ENCODE measurements at regions not wholly inside any gene's neighbourhood (a gene's known extent, or its start where the extent isn't known, plus 50 kb on each side); places are given as distances from the start of the nearest gene placed in this dataset.

GRCh38 chr3:66110840-66111239 lies 72.1 kb upstream of the MAGI1 start:
- TF ChIP-seq, protein P1, sequence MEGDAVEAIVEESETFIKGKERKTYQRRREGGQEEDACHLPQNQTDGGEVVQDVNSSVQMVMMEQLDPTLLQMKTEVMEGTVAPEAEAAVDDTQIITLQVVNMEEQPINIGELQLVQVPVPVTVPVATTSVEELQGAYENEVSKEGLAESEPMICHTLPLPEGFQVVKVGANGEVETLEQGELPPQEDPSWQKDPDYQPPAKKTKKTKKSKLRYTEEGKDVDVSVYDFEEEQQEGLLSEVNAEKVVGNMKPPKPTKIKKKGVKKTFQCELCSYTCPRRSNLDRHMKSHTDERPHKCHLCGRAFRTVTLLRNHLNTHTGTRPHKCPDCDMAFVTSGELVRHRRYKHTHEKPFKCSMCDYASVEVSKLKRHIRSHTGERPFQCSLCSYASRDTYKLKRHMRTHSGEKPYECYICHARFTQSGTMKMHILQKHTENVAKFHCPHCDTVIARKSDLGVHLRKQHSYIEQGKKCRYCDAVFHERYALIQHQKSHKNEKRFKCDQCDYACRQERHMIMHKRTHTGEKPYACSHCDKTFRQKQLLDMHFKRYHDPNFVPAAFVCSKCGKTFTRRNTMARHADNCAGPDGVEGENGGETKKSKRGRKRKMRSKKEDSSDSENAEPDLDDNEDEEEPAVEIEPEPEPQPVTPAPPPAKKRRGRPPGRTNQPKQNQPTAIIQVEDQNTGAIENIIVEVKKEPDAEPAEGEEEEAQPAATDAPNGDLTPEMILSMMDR (IDR thresholded peaks at IDR 0.05), result no peak
- H3K27ac ChIP-seq, result no peak overlapping the region
- no peak for DNase-seq (ENCODE audit: low spot score)
- no peak overlapping the region for H3K4me3 ChIP-seq

DNA sequence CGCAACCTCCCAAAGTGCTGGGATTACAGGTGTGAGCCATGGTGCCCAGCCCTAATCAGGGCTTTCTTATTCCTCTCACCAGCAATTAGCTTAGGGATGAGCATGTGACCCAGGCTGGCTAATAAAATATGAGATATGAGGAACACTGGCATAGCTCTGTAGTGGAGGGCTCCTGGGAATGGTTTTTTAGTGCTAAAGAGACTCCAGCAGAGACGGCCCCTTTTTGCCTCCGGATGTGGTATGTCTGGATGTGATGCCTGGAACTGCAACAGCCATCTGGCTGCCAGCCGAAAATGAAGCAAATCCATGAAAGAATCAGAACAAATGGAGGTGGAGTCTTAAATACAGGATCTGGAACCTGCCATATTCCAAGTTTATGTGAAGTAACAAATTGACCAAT lies 69.1 kb upstream of the MAGI1 start:
- Histone ChIP-seq H3K4me3 (no peak overlapping the region), H3K27ac (no peak overlapping the region)
- DNase-seq (ENCODE audit: low spot score), result no peak
- TF ChIP-seq, protein P1 (IDR thresholded peaks at IDR 0.05), result no peak

GRCh38 chr3:66106788-66107187 lies 68.1 kb upstream of the MAGI1 start:
- Histone ChIP-seq H3K27ac (no peak overlapping the region), H3K4me3 (no peak overlapping the region)
- TF ChIP-seq, protein P1 (IDR thresholded peaks at IDR 0.05), result no peak
- no peak for DNase-seq (ENCODE audit: low spot score)

DNA sequence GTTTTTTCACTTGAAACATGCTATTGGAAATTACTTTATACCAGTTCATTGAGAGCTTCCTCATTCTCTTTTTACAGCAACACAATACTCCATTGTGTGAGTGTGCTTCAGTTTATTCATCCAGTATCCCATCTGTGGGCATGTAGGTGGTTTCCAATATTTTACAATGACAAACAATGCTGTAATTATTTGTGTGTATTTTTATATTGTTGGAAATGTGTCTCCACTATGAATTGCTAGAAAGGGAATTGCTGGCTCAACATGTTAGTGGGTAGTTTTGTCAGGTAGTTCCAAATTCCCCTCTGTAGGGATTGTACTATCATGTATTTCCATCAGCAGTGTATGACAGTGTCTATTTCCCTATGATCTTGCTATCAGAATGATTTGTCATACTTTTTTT lies 65.8 kb upstream of the MAGI1 start:
- DNase-seq (ENCODE audit: low spot score), result no peak
- no peak overlapping the region for H3K27ac ChIP-seq
- H3K4me3 ChIP-seq, result no peak overlapping the region
- TF ChIP-seq, protein P1 (IDR thresholded peaks at IDR 0.05), result no peak

DNA sequence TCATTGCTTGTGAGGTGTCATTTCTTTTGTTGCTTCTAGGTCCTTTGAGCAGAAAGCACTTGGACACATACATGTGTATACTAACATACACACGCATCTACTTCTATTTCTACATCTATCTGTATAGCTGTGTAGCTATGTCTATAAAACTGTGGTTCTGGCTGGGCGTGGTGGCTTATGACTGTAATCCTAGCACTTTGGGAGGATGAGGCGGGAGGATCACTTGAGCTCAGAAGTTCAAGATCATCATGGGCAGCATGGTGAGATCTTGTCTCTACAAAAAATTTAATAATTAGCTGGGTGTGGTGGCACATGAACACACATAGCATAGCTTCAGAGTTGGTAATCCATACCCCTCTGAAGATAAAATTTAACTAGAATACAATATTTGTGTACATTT lies 65.0 kb upstream of the MAGI1 start:
- Histone ChIP-seq H3K4me3 (no peak overlapping the region), H3K27ac (no peak overlapping the region)
- TF ChIP-seq, protein P1 (IDR thresholded peaks at IDR 0.05), result no peak
- no peak for DNase-seq (ENCODE audit: low spot score)

GRCh38 chr3:66101901-66102300 lies 63.2 kb upstream of the MAGI1 start:
- no peak overlapping the region for H3K4me3 ChIP-seq
- TF ChIP-seq, protein P1 (IDR thresholded peaks at IDR 0.05), result no peak

DNA sequence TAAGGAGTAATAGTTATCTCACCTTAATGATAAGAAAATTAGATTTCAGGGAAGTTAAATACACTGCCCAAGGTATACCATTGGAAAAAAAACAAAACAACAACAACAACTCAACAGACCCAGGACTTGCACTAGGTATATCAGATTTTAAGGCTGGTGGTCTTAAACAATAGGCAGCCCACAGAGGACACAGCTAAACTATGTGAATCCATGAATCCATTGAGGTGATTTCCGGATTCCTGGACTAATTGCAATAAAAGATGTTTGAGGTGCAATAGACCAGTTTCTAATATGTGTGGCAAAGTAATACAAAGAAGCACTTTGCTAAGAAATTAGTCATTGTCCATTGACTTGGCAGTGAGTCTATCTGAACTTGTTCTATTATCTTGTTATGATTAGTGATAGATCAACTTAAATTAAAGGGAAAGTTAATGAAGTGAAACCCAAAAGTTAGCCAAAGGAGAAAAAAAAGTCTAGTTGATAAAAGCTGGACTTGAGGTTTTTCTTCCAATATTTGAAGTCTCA lies 60.9 kb upstream of the MAGI1 start:
- H3K4me3 ChIP-seq, result no peak overlapping the region
- TF ChIP-seq, protein P1 (IDR thresholded peaks at IDR 0.05), result no peak
- no peak for DNase-seq (ENCODE audit: low spot score)
- no peak overlapping the region for H3K27ac ChIP-seq

More at GRCh38 chr3:66101901-66102300, 63.2 kb upstream of the MAGI1 start:
- H3K27ac ChIP-seq, result no peak overlapping the region
- DNase-seq (ENCODE audit: low spot score), result no peak

Measured in coronary artery (tissue), 2 donors.